ENCODE measurements at regions not wholly inside any gene's neighbourhood (a gene's known extent, or its start where the extent isn't known, plus 50 kb on each side); places are given as distances from the start of the nearest gene placed in this dataset.

- TF ChIP-seq MAX (IDR thresholded peaks at IDR 0.05) (no peak), EP300 (IDR thresholded peaks at IDR 0.05; ENCODE audit: borderline replicate concordance) (no peak), USF1 (IDR thresholded peaks at IDR 0.05) (no peak), TAF1 (IDR thresholded peaks at IDR 0.05; ENCODE audit: low read depth) (no peak)
Observed at GRCh38 chr6:103042336-103042735, 1648.8 kb downstream of the GRIK2 start.

Measured in Ishikawa (cell line).